HG03066 (cell line): ENCODE measurements at regions not wholly inside any gene's neighbourhood (a gene's known extent, or its start where the extent isn't known, plus 50 kb on each side); places are given as distances from the start of the nearest gene placed in this dataset.

Source experiments
- ATAC-seq: cut with Tn5 transposase; IDR thresholded peaks from one replicate; pipeline ENCODE4 v1.9.1; 2021; ENCODE audit warnings: low read depth; ENCODE audit not compliant: unreplicated experiment

DNA sequence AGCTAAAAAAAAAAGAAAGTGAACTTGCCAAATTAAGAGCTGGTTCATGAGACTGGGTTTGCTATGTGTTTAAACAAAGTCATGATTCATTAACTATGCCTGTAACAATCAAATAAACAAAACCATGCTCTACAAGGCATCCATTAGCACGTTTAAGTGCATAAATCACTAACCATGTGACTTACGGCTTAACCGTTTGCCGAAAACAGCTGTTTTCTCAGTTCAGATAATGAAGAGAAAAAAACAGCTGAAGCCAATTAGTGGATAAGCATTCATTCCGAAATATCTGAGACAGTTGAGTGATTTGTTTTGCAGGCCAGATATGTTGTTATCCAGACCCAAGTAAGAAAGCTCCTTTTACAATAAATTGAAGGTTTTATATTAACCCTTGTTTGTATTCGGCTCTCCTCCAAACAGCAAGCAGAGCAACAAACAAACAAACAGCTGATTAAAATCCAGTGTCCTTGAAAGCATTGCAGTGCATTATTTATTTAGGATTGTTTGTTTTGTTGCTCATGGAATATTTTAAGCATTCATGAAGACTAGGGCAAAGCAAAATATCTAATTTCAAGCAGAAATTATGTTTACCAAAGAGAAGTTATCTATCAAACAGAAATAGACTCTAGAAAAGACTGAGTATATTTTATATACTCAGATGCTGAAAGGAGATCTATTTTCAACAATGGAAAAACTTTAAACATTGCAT, 343.5 kb downstream of the RFPL4B start:
- no peak for ATAC-seq

DNA sequence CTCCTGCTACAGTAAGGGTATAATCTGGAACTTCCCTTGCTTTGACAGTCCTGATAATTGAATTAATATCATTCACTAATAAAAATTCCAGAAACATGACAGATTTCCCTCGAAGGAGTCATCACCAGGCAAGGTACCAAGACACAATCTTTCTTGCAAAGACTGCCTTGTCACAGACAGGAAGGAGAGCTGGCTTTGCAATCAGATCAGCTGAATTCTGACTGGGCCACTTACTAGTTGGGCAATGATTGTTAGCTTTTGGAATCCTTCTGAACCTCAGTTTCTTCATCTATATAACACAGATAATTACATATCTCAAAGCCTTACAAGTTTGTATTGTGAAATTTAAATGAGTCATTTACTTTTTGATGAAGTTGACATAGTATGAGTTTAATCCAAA, 344.2 kb downstream of the RFPL4B start:
- no peak for ATAC-seq

DNA sequence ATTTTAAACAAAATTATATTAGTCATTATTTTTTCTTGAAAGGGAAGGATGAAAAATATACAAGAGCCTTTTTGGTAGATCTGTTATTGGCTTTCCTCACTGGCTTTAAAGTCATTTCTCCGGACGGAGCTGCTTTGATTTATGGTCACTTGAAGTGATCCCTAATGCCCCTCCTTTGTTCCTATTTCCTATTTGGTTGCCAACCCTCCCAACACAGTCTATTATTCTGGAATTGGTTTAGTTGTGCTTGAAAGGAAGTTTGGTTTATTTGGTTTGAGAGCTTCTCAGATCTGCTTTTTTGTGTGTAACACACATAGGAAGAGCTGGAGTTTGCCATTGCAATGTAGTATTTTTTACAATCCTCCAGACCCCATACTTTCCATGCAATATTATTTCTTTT, 347.9 kb downstream of the RFPL4B start:
- ATAC-seq = no peak

DNA sequence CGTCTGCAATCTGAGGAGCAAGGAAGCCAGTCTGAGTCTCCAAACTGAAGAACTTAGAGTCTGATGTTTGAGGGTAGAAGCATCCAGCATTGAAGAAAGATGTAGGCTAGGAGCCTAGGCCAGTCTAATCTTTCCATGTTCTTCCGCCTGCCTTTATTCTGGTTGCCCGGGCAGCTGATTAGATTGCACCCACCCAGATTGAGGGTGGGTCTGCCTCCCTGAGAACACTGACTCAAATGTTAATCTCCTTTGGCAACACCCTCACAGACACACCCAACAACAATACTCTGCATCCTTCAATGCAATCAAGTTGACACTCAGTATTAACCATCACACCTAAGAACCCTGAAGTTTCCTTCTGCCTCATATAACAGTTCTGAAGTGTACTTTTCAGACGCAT, 350.1 kb downstream of the RFPL4B start:
- ATAC-seq = no peak

DNA sequence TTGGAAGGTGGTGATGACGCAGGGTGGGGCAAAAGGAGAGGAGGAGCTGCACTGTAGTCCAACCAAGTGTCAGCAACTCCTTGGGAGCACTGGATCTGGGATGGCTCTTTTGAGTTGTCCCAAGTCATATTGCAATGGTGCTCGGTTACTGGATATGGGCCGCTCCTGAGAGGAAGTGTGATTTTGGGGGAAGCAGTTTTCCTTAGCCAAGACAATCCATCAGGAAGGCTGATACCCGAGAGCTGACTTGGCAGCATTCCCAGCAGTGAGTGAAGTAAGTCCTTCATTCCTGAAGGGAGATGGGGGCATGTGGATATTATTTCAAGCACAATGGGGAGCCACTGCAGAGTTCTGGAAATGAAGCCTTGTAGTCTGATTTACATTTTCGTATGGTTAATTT, 354.1 kb downstream of the RFPL4B start:
- ATAC-seq = no peak

DNA sequence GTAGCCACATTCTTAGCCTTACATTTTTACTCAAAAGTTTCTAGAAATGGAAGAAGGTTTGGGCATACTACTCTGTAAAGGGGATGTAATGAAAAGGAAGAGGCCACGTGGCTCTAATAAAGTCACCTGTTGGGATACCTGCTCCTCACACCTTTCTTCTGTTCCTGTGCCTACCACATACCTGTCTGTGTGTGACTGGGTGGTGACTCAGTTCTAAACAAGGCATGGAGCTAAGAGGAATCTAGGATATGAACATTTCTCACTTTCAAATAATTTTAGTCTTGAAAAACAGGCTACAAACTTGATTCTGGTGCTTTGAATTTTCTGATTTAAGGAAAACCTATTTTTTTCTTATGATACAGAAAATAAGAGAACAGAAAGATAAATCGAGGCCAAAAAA, 363.6 kb downstream of the RFPL4B start:
- ATAC-seq = no peak

DNA sequence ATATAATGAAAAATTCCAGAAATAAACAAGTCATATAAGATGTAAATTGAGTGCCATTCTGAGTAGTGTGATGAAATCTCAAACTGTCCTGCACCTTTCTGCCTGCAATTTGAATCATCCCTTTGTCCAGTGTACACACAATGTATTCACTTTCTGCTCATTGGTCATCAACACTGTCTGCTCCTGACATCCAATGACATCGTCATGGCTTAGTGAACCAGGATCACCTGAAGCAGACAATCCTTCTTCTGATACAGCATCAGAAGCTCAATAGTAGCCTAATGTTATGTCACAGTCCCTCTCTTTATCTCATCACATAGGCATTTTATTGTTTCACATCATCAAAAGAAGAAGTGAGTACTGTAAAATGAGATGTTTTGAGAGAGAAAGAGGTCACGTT, 366.3 kb downstream of the RFPL4B start:
- no peak for ATAC-seq

DNA sequence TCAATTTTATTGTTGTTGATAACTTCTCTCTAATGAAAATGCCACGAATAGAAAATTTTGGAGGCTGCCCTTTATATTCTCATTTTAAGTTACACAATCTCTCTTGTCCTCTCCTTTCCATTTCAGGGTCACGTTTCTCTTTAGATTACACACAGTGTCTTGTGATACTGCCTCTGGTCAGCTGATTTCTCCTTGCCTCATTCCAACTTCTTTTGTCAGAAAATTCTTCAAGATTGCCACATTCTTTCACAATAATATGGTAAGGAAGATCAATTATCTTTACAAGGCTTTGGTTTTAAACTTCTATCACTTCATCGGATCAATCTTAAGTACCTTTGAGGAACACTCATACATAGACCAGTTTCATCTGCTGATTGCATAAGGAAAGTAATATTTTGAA, 370.3 kb downstream of the RFPL4B start:
- ATAC-seq = no peak

DNA sequence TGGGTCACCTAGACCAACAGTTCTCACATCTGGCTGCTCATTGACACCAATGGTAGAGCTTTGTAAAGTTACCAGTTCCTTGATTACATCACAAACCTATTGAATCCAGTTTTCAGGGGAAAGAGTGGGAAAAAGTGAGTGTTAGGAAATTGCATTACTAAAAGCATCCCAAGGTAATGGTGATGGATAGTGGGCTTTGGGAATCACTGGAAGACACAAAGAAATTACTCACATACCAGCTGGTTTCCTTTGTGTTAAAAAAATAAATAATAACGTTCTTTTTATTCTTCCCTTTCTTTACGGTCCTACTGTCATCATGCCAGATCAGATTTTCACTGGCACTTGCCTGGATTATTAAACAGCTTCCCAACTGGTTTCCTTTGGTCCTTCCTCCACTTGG, 370.7 kb downstream of the RFPL4B start:
- ATAC-seq = no peak

DNA sequence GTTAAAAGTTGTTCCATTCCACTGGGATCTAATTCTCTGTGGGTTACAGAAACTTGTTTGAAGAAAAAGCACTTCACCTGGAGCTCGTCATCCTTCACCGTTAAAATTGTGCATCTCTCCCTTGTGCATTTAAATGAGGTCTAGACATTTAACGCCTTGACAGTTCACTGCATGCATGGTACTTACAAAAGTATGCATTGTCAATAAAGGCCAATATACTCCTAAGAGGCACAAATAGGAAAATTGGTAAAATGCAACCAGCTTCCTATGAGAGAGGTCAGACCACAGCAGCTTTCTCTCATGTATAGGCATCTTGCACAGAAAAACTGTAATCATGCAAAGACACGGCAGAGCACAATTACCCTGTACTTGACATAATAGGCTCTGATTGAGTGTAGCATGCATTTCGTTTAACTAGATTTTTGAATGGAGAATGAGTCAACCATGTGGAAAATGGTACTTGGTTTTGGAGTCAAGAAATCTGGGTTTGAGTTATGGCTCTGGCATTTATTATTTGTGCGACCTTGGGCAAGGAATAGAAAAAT, 378.5 kb downstream of the RFPL4B start:
- no peak for ATAC-seq

DNA sequence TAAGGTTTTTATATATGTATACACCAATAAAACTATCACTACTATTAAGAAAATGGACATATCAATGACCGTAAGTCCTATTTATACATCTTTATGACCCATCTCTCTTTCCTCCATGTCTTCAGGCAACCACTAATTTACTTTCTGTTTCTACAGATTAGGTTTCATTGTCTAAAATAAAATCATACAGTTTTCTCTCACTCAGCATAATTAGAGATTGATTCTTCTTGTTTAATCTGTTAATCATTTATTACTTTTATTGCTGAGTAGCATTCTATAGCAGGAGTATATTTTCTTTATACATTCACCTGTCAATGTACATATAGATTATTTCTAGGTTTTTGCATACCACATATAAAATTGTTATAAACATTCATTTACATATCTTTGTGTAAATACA, 388.0 kb downstream of the RFPL4B start:
- no peak for ATAC-seq

DNA sequence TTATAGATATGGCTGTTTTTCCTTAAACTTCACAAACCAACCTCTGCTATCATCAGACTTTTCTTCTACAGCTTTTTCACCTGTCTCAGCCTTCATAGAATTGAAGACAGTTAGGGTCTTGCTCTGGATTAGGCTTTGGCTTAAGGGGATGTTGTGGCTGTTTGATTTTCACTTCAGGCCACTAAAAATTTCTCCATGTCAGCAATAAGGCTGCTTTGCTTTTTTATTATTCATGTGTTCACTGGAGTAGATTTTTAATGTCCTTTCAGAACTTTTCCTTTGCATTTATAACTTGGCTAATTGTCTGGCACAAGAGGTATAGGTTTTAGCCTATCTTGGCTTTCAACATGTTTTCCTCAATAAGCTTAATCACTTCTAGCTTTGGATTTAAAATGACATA, 392.6 kb downstream of the RFPL4B start:
- no peak for ATAC-seq

DNA sequence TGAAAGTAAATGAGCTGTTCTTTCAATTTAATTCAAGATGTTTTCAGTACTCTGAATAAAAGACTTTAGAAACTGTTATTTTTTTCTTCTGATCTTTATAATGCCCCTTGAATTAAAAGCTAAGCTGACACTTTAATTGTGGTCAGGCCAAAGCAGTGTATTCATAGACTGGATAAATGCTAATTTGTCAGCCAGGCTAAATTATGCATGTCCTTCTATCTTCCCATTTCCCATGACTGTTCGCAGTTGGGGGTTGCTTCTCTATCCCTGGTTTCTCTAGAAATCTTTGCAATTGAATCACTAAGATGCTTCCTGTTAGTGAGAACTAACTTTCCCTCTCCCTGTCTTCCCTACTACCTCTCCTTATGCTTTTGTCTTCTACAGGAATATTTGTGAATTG, 396.2 kb downstream of the RFPL4B start:
- no peak for ATAC-seq

DNA sequence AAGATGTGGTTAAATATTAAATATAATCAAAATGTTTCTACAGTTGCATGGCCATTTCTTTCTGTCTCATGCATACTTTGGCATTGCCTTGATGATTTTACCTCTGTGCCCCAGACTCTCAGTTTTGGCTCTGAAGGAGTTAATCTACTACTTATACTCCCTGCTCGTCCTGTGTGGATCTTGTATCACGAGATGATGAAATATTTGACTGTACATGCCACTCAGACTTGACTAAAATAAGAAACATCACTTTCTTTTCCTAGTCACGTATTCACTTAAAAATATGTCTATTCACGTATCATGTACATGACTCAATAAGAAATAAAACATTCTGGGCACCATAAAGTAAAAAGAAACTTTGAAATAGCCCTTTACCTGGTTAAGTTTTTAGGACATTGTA, 397.7 kb downstream of the RFPL4B start:
- no peak for ATAC-seq

DNA sequence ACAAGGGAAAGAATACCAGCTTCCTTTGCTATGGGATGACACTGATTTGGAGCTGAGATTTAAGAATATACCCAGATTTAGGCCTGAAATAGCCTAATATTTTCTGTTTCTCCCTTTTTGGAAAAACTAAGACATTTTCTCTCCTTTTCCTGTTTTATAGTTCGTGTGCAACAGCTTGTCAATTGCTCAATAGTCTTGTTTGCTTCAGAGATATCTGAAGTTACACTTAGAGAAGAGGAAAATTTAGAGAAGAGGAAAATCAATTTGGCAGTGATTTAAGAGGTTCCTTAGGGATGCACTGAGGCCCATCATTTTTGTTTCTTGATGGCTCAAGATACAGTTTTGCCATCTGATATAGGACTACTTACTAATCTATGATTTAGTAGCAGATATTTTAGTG, 398.6 kb downstream of the RFPL4B start:
- no peak for ATAC-seq

DNA sequence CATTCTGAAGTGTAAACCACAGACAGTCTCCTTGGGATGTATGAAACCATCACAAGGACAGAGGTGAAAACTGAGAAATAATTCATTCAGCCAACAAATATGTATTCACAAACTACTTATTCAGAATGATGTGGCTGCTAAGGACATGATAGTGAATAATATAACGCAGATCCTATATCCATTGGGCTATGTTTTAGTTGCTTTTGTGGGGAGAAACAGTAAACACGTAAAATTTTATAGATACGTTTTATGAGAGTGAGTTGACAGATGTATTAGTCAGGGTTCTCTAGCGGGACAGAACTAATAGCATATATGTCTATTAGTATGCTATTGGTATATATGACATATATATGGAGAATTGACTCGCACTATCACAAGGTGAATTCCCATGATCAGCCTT, 402.5 kb downstream of the RFPL4B start:
- no peak for ATAC-seq

DNA sequence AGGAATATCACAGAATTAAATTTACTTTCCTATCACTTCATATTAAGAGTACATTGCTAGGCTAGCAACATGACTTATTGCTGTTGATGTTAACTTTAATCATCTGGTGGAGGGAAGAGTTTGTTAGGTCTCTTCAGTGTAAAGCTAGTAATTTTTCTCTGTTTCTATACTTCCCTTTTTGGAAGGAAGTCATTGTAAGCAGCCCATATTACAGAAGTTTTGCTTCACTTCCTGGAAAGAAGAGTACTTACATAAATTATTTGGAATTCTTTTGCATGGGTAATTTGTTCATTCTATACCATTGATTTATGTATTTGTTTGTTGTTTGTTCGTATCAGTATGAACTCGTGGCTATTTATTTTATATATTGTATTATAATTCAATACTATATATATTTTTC, 405.2 kb downstream of the RFPL4B start:
- no peak for ATAC-seq

DNA sequence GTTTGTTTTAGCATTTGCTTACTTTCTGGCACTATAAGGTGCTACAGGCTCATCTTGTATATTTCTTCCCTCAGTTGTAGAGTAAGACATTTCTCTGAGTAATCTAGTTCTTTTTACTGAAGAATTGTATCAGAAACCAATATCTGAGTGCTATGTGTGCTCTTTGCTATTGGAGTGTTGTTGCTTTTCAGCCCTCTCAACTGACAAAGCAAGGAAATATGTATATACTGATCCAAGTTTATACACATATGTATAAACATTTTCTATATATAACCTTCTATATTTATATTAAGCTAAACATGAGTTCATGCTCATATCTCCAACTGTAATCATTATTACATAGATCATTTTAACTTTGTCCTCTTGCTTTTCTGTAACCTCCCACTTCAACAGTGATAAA, 405.7 kb downstream of the RFPL4B start:
- no peak for ATAC-seq

DNA sequence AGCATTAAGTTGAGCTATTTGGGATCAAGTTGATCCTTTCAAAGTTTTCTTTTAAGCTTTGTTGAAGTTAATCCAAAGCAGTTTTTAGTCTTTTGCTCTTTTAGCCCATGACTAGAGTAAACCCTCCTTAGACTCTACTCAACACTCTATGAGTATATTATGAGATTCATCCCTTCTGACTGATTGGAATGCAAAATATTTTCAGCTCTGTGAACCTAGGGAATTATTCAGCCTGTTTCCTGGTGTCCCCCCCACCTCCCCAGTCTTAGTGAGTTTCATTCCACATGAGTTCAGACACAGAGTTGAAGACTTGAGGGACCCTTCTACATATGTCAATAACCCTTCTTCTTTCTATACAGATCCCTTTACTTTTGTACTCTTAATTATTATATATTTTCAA, 413.7 kb downstream of the RFPL4B start:
- no peak for ATAC-seq

DNA sequence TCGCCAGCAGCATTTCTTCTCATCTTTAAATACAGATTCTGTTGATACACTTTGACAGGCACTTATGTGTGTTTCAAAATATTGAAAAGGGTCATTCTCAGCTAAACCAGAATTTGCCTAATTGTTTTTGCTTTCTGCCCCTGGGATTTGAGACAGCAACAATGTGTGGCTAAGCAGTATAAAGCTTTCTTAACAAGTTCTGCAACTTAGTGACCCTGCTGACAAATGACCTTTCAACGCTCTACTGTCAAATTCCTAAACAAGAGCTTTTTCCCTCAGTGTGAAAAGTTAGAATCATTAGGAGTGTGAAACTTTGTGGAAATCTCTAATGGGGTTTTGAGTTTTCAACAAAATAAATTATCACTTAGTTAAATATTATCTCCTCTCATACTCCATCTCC, 414.6 kb downstream of the RFPL4B start:
- no peak for ATAC-seq

DNA sequence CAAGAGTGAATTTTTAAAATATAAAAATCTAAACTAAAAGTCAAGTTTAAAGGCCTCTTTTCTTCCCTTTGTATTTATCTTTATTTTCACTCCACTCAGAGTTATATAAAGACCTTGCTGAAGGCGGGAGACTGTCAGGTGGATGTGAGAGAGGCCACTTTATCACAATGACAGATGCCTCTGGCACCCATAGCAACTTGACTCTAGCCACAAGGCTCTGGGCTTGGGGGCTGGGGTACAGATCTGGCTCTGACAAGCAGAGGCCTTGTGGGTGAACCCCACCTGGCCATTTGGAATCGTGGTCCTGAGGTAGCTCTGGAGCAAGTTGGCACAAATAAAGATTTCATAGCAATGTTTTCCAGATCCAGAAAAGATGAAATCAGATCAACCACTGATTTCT, 417.2 kb downstream of the RFPL4B start:
- ATAC-seq = no peak

DNA sequence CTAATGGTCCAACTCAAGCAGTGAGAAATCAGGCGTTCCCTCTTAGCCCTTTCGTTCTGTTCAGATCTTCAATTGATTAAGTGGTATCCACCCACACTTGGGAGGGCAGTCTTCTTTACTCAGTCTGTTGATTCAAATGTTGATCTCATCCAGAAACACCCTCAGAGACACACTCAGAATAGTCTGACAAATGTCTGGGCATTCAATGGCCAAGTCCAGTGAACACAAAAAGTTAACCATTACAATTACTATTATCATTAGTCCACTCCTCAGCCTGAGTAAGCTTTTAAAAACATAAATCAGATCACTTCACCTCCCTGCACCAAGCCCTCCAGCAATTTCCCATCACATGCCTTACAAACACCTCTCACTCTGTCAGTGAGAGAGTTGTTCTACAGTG, 423.2 kb downstream of the RFPL4B start:
- ATAC-seq = no peak

DNA sequence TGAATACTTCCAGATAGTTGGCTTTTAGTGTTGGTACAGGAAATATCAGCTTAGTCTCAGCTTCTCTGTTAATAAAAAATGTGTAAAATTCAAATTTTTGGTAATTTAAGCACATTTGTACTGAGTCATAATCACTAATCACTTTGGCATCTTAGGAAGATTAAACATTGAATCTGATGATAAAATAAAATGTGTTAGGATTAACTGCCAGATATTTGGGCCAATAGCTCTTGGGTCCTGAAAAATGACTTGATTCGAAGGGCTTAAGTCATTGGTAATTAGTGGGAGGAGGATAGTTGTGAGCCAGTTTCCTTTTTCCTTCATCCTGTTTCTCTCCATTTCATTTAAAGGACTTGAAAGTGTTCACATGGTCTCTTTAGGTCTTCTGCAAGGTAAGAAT, 426.1 kb downstream of the RFPL4B start:
- ATAC-seq = no peak
